Stomach (tissue), 4 donors: ENCODE measurements at regions not wholly inside any gene's neighbourhood (a gene's known extent, or its start where the extent isn't known, plus 50 kb on each side); places are given as distances from the start of the nearest gene placed in this dataset.

Experiments used
- CTCF ChIP-seq, 7 experiments: fragments of 450-650 bp in 4 of 7; fragments of 200-600 bp in 3 of 7; sonication (generic) in 3 of 7; IDR thresholded peaks; one replicate each; pipeline ENCODE4 v1.5.1; 2016 to 2019; ENCODE audit warnings: antibody characterized with exemption in 7 of 7, control low read depth in 2 of 7, mild to moderate bottlenecking in 1 of 7
- EP300 ChIP-seq: sonication (generic); formaldehyde crosslinking; IDR thresholded peaks from one replicate; pipeline ENCODE4 v1.6.1; 2017; ENCODE audit warnings: antibody characterized with exemption
- POLR2A ChIP-seq, 4 donors: fragments of 450-650 bp; IDR thresholded peaks; one replicate each; pipeline ENCODE4 v1.6.1; 2016; ENCODE audit warnings: antibody characterized with exemption in 4 of 4, control low read depth in 2 of 4, mild to moderate bottlenecking in 1 of 4, moderate library complexity in 1 of 4
- POLR2AphosphoS5 ChIP-seq, 3 donors: sonication (generic); formaldehyde crosslinking; IDR thresholded peaks; one replicate each; pipeline ENCODE4 v1.6.1; 2016; ENCODE audit warnings: antibody characterized with exemption in 3 of 3

- TF ChIP-seq CTCF (IDR thresholded peaks at IDR 0.05) (no peak), POLR2A (IDR thresholded peaks at IDR 0.05) (no peak), POLR2AphosphoS5 (IDR thresholded peaks at IDR 0.05) (no peak), EP300 (no peak)
Measured at GRCh38 chr13:73954808-73955207, 179.4 kb downstream of the KLF12 start.
